LHCN-M2 (cell line): ENCODE measurements at regions not wholly inside any gene's neighbourhood (a gene's known extent, or its start where the extent isn't known, plus 50 kb on each side); places are given as distances from the start of the nearest gene placed in this dataset.

Experiments used
- DNase-seq: peaks from one replicate; pipeline ENCODE4 v3.0.0-alpha.2; 2012; ENCODE audit warnings: low read depth

GRCh38 chr17:74079537-74080300 is 123.8 kb upstream of the RPL38 start:
- DNase-seq = no peak

- DNase-seq = no peak
Observed at GRCh38 chr17:74080656-74081582, 122.6 kb upstream of the RPL38 start.

GRCh38 chr17:74082886-74083285 is 120.6 kb upstream of the RPL38 start:
- DNase-seq = no peak

- DNase-seq = no peak
Observed at GRCh38 chr17:74083321-74083720, 120.2 kb upstream of the RPL38 start.

- no peak for DNase-seq
Observed at GRCh38 chr17:74085434-74085833, 118.0 kb upstream of the RPL38 start.

- DNase-seq = no peak
Observed at GRCh38 chr17:74087002-74087585, 116.4 kb upstream of the RPL38 start.

- no peak for DNase-seq
Observed at GRCh38 chr17:74088285-74088933, 115.1 kb upstream of the RPL38 start.

- DNase-seq = no peak
Observed at GRCh38 chr17:74088934-74089329, 114.5 kb upstream of the RPL38 start.

GRCh38 chr17:74089380-74089779 is 114.1 kb upstream of the RPL38 start:
- no peak for DNase-seq

- peak; percentile 1 for DNase-seq
Observed at GRCh38 chr17:74089869-74090464, 113.5 kb upstream of the RPL38 start.

GRCh38 chr17:74094651-74095050 is 108.8 kb upstream of the RPL38 start:
- DNase-seq = no peak

GRCh38 chr17:74096456-74096855 is 107.0 kb upstream of the RPL38 start:
- DNase-seq = no peak

GRCh38 chr17:74097450-74098135 is 105.9 kb upstream of the RPL38 start:
- DNase-seq = no peak

- DNase-seq = no peak
Observed at GRCh38 chr17:74098136-74099024, 105.1 kb upstream of the RPL38 start.

GRCh38 chr17:74099442-74100340 is 103.8 kb upstream of the RPL38 start:
- DNase-seq = no peak

- DNase-seq = no peak
Observed at GRCh38 chr17:74104921-74105320, 98.6 kb upstream of the RPL38 start.

GRCh38 chr17:74107107-74107506 is 96.4 kb upstream of the RPL38 start:
- DNase-seq = no peak

GRCh38 chr17:74108126-74108705 is 95.3 kb upstream of the RPL38 start:
- no peak for DNase-seq
